NCI-H1417 (cell line): ENCODE measurements at regions not wholly inside any gene's neighbourhood (a gene's known extent, or its start where the extent isn't known, plus 50 kb on each side); places are given as distances from the start of the nearest gene placed in this dataset.
"Not testable (repeated sequence)": the region's sequence is repeated elsewhere in the genome, so short reads cannot be mapped to it uniquely, and the experiment has no call there.

Source experiments
- DNase-seq, 3 experiments: peaks; one replicate each; lab custom pipeline; 2025; lab: John Stamatoyannopoulos, UW

DNA sequence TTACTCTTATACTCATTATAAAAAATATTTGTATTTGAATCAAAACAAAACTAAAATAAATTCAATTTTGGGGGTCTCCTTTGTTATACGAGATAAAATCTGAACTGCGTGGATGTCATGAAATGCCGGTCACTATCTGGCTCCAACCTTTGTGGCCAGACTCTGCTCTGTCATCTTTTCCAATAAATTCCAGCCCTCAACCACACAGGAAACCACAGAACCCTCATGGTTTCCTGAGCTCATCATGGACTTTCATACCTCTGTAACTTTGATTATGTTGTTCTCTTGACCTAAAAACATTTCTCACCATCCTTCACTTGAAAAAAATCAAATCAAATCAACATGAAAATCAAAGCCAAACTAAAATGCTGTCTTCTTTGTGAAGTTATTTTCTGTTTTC, 724.7 kb downstream of the METTL4 start:
- no peak for DNase-seq

DNA sequence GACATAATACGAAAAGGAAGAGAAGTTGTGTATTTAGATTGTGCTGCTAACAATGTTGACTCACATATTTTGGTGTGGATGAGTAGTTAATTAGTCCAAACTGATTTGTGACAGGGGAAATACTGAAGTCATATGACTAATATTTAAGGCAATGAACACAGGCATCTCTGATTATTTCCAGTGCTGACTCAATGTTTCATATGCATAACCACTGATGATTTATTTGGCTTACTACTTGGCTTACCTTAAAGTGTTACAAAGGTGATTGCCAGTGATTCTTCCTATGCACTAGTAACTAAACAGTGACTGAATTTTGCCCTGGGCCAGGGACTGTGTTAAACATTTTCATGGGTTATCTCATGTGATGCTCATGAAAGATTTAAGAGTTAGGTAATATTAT, 722.6 kb downstream of the METTL4 start:
- no peak for DNase-seq

DNA sequence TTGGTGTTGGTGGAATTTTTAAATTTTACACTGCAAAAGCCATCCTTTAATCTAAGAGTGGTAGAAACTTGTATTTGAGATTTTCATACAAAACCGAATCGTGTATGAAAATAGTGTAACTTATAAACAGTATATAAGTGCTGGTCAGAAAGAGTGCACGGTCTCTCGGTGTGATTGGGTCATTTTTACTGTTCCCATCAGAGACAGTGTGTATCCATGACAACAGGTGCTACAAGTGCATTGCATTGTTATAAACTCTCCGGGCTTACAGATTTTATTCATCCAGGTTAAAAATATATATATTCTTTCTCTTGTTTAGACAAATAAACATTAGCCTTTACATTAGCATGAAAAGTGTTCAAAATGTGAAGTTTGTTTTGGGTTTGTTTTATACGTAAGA, 721.9 kb downstream of the METTL4 start:
- no peak for DNase-seq

DNA sequence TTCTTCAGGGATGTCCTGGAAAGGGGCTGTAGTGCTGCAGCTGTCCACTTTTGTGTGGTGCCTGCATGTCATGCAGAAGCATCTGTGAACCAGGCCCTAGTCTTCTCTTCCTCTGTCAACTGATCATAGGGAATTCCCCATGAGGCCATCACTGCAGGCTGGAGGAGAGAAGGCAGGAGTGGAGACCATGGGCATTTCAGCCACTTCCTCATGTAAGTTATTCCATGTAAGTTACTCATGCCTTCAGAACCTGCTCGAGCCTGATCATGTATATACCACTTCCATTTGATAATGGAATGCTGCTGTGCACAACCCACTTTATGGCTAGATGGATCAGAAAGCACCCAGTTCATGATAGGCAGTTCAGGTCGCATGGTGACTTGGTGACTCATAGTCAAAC, 714.0 kb downstream of the METTL4 start:
- not testable (repeated sequence) for DNase-seq

DNA sequence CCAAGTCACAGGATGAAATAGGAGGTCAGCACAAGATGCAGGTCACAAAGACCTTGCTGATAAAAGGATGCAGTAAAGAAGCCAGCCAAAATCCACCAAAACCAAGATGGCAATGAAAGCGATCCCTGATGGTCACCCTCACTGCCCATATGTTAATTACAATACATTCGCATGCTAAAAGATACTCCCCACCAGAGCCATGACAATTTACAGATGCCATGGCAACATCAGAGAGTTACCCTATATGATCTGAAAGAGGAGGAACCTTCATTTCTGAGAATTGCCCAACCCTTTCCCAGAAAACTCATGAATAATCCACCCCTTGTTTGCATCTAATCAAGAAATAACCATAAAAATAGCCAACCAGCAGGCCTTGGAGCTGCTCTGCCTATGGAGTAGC, 709.8 kb downstream of the METTL4 start:
- no peak for DNase-seq

DNA sequence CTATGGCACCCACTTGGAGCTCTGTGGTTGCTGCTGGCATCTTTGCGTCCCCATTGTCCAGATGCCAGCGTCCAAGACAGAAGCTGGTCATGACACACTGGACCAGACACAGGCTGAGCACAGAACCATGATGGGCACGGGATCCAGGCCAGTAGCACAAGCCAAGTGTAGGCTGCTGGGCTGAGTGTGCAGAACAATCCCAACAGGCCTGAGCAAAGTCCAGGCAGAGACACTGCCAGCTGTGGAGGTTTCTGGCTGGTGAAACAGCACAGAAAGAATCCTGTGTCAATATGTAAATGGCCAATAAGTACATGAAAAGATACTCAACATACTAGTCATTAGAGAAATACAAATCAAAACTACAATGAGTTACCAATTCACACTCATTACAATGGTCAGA, 705.4 kb downstream of the METTL4 start:
- no peak for DNase-seq

DNA sequence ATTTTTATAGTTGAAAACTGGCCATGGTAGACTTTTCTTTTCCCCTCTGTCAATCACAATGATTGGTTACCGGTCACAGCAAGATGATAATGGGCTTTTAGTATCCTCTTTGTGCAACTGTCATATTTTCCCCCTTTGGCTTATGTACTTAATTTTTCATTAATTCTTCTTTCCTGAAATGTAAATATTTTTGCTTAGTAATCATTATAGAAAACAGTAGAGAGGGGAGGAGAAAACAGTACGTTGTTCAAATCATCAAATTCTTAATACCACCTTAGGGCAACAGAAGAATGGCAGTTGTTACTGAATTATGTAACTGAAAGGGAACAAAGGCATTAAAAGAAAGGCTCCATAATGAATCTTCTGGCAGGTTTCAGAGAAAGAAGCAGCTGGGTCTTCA, 699.0 kb downstream of the METTL4 start:
- no peak for DNase-seq

DNA sequence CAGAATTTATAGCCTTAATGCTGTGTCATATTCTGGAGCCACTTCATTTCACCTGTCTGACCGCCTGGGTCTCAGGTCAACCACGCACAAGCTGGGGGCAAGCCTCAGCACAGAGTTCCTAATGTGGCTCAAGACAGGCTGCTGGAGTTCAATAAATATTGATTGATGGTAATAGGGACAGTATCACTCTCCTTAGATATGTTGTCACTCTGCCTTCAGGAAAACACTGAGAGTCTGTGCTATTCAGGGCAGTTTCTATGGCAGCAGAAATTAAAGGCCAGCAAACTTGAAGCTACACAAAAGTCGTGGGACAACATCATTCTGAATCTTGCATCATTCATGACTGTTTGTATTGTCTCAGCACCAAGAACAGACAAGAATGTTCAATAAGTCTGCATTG, 696.1 kb downstream of the METTL4 start:
- DNase-seq = no peak

DNA sequence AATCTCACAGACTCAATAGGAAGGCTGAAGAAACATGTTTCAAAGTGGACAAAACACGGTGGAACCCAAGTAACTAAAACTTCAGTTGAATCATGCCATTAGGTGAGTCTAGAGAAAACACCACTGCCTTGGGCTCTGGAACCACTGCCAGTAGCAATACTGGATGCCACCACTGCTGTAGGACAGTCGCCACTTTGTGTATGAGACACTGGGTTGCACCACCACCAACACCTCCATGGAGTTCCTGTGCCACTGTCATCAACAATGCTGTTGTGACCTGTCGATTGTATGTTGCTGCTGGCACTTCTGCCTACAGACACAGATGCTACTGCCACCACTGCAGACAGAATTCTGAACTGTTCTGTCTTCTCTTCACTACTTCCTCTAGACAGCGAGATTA, 686.7 kb downstream of the METTL4 start:
- DNase-seq = no peak

DNA sequence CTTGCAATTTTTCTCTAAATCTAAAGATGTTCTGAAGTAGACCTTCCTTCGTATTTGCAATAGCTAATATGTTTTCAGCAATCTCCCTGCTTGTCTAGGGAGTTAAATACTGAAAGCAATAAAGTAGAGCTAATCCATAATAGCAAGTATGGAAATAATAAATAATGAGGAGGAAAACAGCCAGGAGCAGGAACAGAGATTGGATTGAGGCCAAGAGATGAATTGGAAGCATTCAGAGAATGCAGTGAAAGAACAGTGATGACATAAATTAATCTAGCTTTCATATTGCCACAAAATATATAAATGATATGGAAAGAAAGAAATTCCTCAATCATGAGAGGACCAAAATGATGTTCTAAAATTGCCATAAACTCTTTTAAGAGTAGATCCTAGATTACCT, 679.7 kb downstream of the METTL4 start:
- DNase-seq = no peak

DNA sequence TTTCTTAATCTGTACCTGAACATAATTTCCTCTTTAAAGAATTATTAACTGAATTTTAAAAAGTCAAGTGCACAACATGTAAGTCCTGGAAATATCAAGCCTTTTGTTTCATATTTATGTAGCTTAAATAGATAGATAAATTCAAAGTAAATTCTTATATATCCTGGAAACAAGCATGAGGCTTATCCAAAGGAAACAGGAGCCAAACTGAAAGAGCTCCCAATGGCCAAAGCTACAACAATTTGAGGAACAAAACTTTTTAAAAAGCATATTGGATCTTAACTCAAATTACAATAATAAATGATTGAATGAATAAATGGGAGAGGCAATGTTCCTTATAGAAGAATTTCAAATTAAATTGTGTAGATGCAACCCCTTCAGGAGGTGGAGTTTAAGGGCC, 679.1 kb downstream of the METTL4 start:
- DNase-seq = no peak

DNA sequence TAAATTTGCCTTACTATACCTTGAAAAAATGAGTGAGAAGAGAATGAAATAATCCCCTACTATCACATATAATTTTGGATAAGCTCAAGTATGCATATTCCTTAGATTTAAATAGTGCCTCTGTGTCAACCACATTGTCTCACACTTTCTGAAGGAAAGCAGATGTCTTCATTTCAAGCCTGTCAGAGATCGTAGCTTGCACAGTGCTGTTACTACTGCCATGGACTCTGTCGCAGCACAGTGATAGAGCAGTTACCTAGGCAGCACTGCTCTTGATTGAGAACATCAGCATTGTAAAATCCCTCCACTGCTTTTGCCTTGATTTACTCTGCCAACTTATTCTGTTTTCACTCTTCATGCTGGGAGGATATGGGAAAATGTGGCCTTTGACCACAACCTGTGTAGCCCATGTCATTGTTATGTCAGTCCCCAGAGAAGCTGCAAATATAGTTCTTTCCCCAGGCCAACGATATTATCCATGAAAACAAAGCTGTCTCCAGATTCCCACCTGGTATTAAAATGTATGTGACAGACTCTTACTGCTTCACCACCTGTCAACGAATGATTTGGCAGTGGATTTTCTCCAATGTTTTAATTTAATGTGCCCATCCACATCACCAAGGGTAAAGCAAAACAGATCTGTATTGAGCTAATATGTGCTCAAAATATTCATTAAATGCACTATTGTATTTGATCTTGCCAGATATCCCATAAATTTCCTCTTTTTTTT, 675.7 kb downstream of the METTL4 start:
- DNase-seq = no peak

DNA sequence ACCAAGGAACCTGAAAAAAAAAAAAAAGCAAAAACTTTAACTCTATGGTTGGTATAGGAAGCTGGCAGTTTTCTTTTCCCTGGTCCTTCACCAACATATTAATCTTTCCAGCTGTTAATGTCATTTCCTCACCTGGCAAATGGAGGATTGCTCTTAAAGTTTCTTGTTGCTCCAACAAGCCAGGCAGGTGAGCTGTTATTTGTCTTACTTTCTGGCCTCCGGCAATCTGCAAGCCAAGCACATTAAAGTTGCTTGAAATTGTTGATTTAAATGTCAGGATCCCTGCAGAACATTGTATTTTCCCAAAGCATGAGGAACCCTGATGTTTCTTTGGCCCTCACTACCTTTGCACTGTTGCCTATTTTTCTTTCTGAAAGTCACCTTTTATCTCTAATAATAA, 664.9 kb downstream of the METTL4 start:
- DNase-seq = peak in 1 of 3 experiments; percentile 70

DNA sequence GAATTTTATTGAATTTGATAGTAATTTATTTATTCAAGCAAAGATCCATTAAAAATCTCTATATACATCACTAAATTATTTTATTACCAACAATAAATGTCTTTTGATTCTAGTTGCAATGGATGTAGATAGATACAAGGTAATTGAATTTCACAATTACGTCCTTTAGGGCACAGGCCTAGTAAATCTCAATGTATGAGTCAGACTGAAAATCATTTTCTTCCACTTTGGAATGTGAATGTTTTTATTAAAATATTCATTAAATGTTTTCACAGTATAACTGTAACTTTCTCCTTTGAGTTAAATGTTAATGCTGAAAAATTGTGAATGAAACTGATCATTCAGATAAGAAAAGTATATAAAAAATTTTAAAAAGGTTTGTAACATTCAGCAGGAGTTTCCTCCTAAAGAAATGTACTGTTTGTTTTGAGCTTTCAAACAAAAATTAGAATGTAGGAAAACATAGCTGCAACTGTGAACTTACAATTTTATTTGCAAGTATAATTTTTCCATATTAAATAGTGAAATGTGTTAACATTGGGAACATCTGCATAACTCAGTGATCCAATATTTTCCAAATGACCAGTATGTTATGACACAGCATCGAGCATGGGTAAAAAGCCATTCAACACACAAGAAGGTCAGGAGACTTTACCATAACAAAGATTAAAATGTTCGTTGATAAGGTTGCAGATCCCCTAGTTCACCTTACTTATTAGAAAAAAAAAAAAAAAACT, 663.7 kb downstream of the METTL4 start:
- no peak for DNase-seq

DNA sequence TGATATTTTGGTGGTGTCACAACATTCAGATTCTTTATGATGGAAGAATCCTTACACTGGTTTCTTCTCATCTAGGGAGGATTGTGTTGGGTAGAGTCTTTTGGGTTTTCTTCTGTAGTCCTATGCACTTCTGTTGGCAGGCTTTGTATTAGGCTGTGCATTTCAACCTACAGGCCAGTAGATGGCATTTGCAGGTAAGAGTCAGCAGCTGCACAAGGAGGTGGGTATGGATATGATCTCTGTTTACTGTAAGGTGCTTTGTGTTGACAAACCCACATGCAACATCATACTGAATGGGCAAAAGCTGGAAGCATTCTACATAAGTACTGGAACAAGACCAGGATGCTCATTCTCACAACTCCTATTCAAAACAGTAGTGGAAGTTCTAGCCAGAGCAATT, 656.8 kb downstream of the METTL4 start:
- DNase-seq = peak in 1 of 3 experiments; percentile 17

DNA sequence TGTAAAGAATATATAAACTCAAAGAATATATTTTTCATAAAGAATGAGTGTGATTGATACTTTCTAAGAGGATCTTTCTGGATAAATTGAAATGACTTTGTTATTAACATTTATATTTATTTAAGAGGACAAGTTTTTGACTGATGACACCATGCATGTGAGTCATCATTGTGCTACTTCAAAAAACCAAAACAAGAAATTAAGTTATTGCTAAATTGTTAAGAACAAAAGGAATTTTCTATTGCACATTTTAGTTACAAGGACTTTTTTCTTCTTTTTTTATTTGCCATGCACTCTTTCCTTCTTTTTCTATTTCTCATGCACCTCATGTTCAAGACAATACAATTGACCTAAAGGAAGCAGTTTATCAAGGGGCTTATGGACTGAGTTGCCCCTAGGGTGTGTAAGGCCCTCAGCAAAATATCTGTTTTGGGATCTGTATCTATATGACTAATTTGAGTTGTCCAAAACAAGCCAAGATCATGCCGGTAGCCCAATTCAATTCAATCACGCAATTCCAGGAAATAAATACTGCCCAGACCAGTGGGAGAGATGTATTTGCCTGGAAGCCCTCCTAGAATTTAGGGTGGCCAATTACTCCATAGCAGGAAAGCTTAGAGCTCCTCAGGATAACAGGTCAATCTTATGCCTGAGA, 654.3 kb downstream of the METTL4 start:
- no peak for DNase-seq

DNA sequence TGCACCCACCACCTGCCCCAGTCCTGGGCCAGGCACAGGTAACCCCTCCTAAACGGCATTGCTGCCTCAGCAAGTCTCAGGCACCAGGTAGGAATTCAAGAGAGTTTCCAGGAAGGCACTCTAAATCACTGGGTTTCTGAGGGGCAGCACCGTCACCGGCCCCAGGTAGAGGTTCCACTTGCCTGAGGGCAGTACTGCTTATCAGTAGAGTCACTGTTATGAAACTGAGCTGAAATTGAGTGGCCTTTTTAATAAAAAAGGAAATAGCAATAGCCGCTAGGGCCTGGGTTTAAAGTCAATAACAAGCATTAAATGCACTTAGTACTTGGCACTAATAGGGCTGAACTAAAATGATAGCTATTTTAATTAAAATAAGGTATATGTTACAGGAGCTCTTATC, 653.7 kb downstream of the METTL4 start:
- no peak for DNase-seq

DNA sequence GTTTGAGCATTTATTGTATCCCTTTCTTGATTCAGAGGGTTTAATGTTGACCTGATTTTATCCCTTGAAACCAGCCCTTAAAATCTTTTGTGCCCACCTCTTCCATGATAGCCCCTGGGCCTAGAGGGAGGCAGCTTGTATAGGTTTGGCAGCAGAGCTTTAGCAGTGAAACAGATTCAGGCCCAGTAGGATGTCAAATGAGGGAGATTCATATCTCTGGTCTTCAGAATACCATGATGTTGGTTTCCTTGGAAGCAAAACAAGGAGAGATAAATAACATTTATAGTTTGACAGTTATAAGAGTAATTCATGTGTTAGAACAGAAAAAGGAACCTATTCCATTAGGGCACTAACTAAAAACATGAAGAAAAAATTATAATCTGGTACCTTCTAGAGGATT, 649.2 kb downstream of the METTL4 start:
- no peak for DNase-seq

DNA sequence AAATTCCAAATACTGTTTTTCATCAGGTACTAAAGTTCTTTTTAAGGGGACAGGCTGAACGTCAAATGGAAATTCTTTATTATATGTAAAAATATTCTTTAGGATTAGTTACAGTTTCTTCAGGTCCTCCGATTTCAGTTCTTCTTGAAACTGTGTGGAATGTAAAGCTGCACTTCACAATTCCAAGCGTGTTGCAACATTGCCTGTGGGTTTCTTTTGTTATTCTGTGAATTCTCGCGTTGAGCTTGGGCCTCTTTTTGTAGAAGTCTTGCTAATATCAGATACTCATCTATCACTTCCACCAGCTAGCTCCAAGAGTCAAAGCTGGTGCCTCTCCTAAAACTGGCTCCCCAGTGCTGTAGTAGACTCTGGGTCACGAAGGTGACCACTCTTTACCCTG, 642.6 kb downstream of the METTL4 start:
- no peak for DNase-seq

DNA sequence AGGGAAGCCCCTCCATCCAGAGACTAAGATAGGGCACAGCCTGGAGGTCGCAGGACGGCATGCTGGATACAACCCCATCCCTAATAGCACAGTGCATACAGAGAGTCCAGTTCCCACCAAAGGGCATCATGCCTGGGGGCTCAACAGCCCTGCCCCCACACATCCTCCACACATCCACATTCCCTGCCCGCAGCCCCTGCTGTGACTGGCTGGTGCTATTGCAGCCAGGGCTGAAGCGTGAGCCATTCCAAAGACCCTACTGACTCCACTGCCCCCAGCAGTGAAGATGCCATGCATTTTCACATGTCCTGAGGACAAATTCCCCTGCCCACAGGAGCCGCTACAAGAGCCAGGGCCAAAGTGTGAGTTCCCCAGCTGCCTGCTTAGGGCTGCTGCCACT, 641.6 kb downstream of the METTL4 start:
- DNase-seq = no peak

DNA sequence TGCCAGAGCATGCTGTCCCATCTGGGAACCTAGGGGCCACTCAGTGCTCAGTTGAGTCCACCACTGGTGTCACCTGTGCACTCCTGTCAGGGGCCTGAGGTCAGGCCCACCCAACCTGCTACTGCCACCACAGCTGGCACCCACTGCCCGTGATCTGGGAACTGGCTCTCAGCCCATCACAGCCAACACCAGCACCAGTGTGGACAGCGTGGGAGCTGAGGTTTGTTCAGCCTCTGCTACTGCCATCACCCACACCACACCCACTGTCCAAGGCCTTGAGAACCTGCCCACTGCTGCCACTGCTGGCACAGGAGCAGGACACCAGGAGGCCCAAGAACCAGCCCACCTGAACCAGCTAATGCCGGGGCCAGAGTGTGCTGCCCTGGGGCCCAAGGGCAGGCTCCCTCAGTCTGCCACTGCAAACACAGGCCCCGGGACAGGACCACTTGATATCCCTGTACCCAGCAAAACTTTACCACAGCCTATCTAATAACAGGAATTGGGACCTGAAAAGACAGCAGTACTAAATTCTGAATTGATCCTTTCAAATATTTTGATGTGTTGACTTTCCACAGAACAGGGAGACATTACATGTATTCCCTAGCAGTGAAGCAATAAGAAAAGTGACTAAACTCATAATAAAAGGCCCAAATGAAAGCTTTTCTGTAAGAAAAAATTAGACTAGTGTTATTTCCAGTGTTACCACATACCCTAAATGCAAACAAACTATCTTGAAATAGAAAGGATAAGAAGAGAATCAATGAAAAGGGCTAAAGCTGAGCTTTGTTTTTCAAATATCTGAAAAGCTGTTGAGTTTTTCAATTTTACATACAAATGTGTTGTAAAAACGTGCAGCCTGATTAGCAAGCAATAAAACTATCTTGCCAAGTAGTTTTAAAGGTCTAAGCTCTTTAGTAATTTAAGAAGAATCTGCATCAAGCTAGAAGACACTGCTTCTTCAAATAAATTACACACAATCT, 640.7 kb downstream of the METTL4 start:
- DNase-seq = no peak

DNA sequence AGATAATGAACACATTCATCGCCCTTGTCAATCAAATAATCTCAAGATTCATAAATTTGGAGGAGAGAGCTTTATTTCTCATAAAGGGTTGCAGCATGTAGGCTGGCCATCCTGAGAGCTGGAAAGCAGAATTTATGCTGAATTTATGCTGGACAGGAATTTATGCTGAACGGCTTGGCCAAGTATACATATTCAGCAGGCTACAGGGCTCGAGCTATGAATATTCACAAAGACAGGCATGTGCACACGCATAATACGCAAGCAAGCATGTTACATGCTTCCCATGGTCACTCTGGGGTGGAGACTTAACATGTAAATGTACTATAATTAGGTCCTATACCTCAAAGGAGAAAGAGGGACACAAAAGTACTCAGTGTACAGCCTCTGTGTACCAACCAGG, 618.8 kb downstream of the METTL4 start:
- no peak for DNase-seq
